Gastrocnemius medialis (tissue), 4 donors: ENCODE measurements at regions not wholly inside any gene's neighbourhood (a gene's known extent, or its start where the extent isn't known, plus 50 kb on each side); places are given as distances from the start of the nearest gene placed in this dataset.

Experiments
- ATAC-seq, 2 donors: fragments of 150-250 bp; one replicate each; pipeline ENCODE4 v1.9.1; 2016
- DNase-seq, 2 donors: peaks; one replicate each; pipeline ENCODE4 v3.0.0-alpha.2; 2019
- H3K27ac ChIP-seq, 4 donors: fragments of 200-600 bp; sonication (generic); 1 replicate in 1 of 4; 2 replicates in 3 of 4; pipeline ENCODE4 v1.5.1; 2016 to 2018; ENCODE audit warnings: mild to moderate bottlenecking in 2 of 4, moderate library complexity in 1 of 4
- H3K27me3 ChIP-seq, 3 donors: fragments of 200-600 bp; sonication (generic) in 2 of 3; 1 replicate in 1 of 3; 2 replicates in 2 of 3; pipeline versions ENCODE4 v1.5.1 to v1.6.0; 2016 to 2019; ENCODE audit warnings: mild to moderate bottlenecking in 1 of 3, moderate library complexity in 1 of 3
- H3K36me3 ChIP-seq, 2 donors: fragments of 200-600 bp; sonication (generic) in 1 of 2; one replicate each; pipeline ENCODE4 v1.5.1; 2017 to 2018
- H3K4me1 ChIP-seq, 2 donors: fragments of 200-600 bp; sonication (generic) in 1 of 2; one replicate each; pipeline ENCODE4 v1.5.1; 2016 to 2017; ENCODE audit warnings: mild to moderate bottlenecking in 2 of 2
- H3K4me3 ChIP-seq, 4 donors: fragments of 200-600 bp; sonication (generic) in 3 of 4; 1 replicate in 1 of 4; 2 replicates in 3 of 4; pipeline ENCODE4 v1.5.1; 2016 to 2019; ENCODE audit warnings: mild to moderate bottlenecking in 2 of 4
- H3K9me3 ChIP-seq, 3 donors: fragments of 200-600 bp; sonication (generic) in 2 of 3; 1 replicate in 1 of 3; 2 replicates in 2 of 3; pipeline ENCODE4 v1.5.1; 2016 to 2019
- CTCF ChIP-seq, 5 experiments: fragments of 450-650 bp in 3 of 5; fragments of 200-600 bp in 2 of 5; sonication (generic) in 2 of 5; IDR thresholded peaks in 4 of 5; conservative IDR thresholded peaks in 1 of 5; 1 replicate in 4 of 5; 2 replicates in 1 of 5; pipeline ENCODE4 v1.5.1; 2016 to 2019; ENCODE audit warnings: antibody characterized with exemption in 5 of 5, mild to moderate bottlenecking in 3 of 5, moderate library complexity in 3 of 5
- POLR2A ChIP-seq, 2 donors: fragments of 450-650 bp; IDR thresholded peaks; one replicate each; pipeline ENCODE4 v1.6.1; 2017; ENCODE audit warnings: antibody characterized with exemption in 2 of 2, mild to moderate bottlenecking in 2 of 2, moderate library complexity in 2 of 2
- in situ Hi-C, 4 donors: fragments of 200-750 bp; cut with MboI; loops; one replicate each; pipeline versions ENCODE4 v1.15.0 to v1.8.0; 2017; ENCODE audit warnings: low sequenced_read_pairs in 4 of 4
- intact Hi-C: fragments of 100-400 bp; cut with DNase I; formaldehyde crosslinking; loops from one replicate; pipeline ENCODE4 v1.15.1; 2023; ENCODE audit warnings: low total_unique reads

- Histone ChIP-seq H3K4me1 (no peaks in the 10 kb centered on the region), H3K27ac (no peak overlapping the region), H3K36me3 (no peaks in the 10 kb centered on the region), H3K9me3 (no peaks in the 10 kb centered on the region), H3K4me3 (no peak overlapping the region), H3K27me3 (peaks cover 12 to 24% (median 18%) of the 10 kb centered on the region in 3 donors)
- in situ Hi-C loops: no loop called here
- DNase-seq (no peak), ATAC-seq (no peak)
- no peak for TF ChIP-seq POLR2A (IDR thresholded peaks at IDR 0.05)
- TF ChIP-seq CTCF (IDR thresholded peaks at IDR 0.05 in 4 of 5, conservative IDR thresholded peaks at IDR 0.05 in 1 of 5): no peak
- intact Hi-C loops: no loop called here
Measured at GRCh38 chr14:96617635-96618034, 115.5 kb downstream of the PAPOLA start.

- Histone ChIP-seq H3K4me3 (no peak overlapping the region), H3K27me3 (peaks cover 8 to 26% (median 19%) of the 10 kb centered on the region in 3 donors), H3K9me3 (no peaks in the 10 kb centered on the region), H3K4me1 (no peaks in the 10 kb centered on the region), H3K36me3 (no peaks in the 10 kb centered on the region), H3K27ac (no peak overlapping the region)
- intact Hi-C loops: no loop called here
- ATAC-seq (no peak), DNase-seq (no peak)
- TF ChIP-seq CTCF (IDR thresholded peaks at IDR 0.05 in 4 of 5, conservative IDR thresholded peaks at IDR 0.05 in 1 of 5) (no peak), POLR2A (IDR thresholded peaks at IDR 0.05) (no peak)
- in situ Hi-C loops: no loop called here
Measured at GRCh38 chr14:96622926-96623325, 120.7 kb downstream of the PAPOLA start.

GRCh38 chr14:96623676-96624484 is 121.7 kb downstream of the PAPOLA start:
- Histone ChIP-seq H3K27ac (no peak overlapping the region), H3K27me3 (peaks cover 8 to 24% (median 19%) of the 10 kb centered on the region in 3 donors), H3K4me3 (no peak overlapping the region), H3K4me1 (no peaks in the 10 kb centered on the region), H3K36me3 (no peaks in the 10 kb centered on the region), H3K9me3 (no peaks in the 10 kb centered on the region)
- intact Hi-C loops (no loop called here), in situ Hi-C loops (no loop called here)
- TF ChIP-seq POLR2A (IDR thresholded peaks at IDR 0.05) (no peak), CTCF (IDR thresholded peaks at IDR 0.05 in 4 of 5, conservative IDR thresholded peaks at IDR 0.05 in 1 of 5) (no peak)
- ATAC-seq (no peak), DNase-seq (no peak)

GRCh38 chr14:96624661-96625425 is 122.7 kb downstream of the PAPOLA start:
- DNase-seq: no peak

More at GRCh38 chr14:96624661-96625425, 122.7 kb downstream of the PAPOLA start:
- in situ Hi-C loops: no loop called here
- no peaks in the 10 kb centered on the region for H3K4me1 ChIP-seq
- TF ChIP-seq POLR2A (IDR thresholded peaks at IDR 0.05) (no peak), CTCF (IDR thresholded peaks at IDR 0.05 in 4 of 5, conservative IDR thresholded peaks at IDR 0.05 in 1 of 5) (no peak)
- H3K27me3 ChIP-seq: peaks cover 8 to 24% (median 19%) of the 10 kb centered on the region in 3 donors
- ATAC-seq: no peak
- no peak overlapping the region for H3K27ac ChIP-seq
- H3K4me3 ChIP-seq: no peak overlapping the region
- H3K36me3 ChIP-seq: no peaks in the 10 kb centered on the region
- intact Hi-C loops: no loop called here
- no peaks in the 10 kb centered on the region for H3K9me3 ChIP-seq
